Stimulated activated CD8-positive, alpha-beta memory T cell treated with anti-CD3 and anti-CD28 coated beads, Interleukin-2, amount 100 ng/mL, for 1 hour (primary cell): ENCODE measurements at regions not wholly inside any gene's neighbourhood (a gene's known extent, or its start where the extent isn't known, plus 50 kb on each side); places are given as distances from the start of the nearest gene placed in this dataset.

Experiments
- DNase-seq, 2 donors: peaks; one replicate each; pipeline ENCODE4 v3.0.0-alpha.2; 2020; ENCODE audit warnings: low read depth in 2 of 2

- DNase-seq: no peak
Observed at GRCh38 chr5:147037515-147038205, 159.1 kb upstream of the PPP2R2B start.

GRCh38 chr5:147040856-147041255 lies 162.3 kb upstream of the PPP2R2B start:
- no peak for DNase-seq

GRCh38 chr5:147044572-147045273 lies 166.2 kb upstream of the PPP2R2B start:
- DNase-seq: no peak

GRCh38 chr5:147045290-147045689 lies 166.7 kb upstream of the PPP2R2B start:
- no peak for DNase-seq

- no peak for DNase-seq
Observed at GRCh38 chr5:147046281-147046680, 167.7 kb upstream of the PPP2R2B start.

- DNase-seq: no peak
Observed at GRCh38 chr5:147046894-147047293, 168.3 kb upstream of the PPP2R2B start.

- no peak for DNase-seq
Observed at GRCh38 chr5:147049764-147050163, 171.2 kb upstream of the PPP2R2B start.

- no peak for DNase-seq
Observed at GRCh38 chr5:147050172-147050571, 171.6 kb upstream of the PPP2R2B start.

GRCh38 chr5:147051193-147051592 lies 172.6 kb upstream of the PPP2R2B start:
- DNase-seq: no peak

- no peak for DNase-seq
Observed at GRCh38 chr5:147052519-147052918, 174.0 kb upstream of the PPP2R2B start.

- DNase-seq: no peak
Observed at GRCh38 chr5:147055089-147055826, 176.7 kb upstream of the PPP2R2B start.

GRCh38 chr5:147055850-147056566 lies 177.5 kb upstream of the PPP2R2B start:
- no peak for DNase-seq

GRCh38 chr5:147057051-147057450 lies 177.8 kb upstream of the STK32A start:
- DNase-seq: no peak

GRCh38 chr5:147061431-147061830 lies 173.4 kb upstream of the STK32A start:
- no peak for DNase-seq

GRCh38 chr5:147062427-147062826 lies 172.4 kb upstream of the STK32A start:
- DNase-seq: no peak

- no peak for DNase-seq
Observed at GRCh38 chr5:147063943-147064342, 170.9 kb upstream of the STK32A start.

GRCh38 chr5:147065071-147065470 lies 169.8 kb upstream of the STK32A start:
- DNase-seq: no peak

GRCh38 chr5:147068998-147069397 lies 165.8 kb upstream of the STK32A start:
- DNase-seq: no peak

- no peak for DNase-seq
Observed at GRCh38 chr5:147072622-147073021, 162.2 kb upstream of the STK32A start.

- DNase-seq: no peak
Observed at GRCh38 chr5:147073098-147073497, 161.7 kb upstream of the STK32A start.

GRCh38 chr5:147075187-147075586 lies 159.6 kb upstream of the STK32A start:
- no peak for DNase-seq

GRCh38 chr5:147080391-147080790 lies 154.4 kb upstream of the STK32A start:
- no peak for DNase-seq
